GM21737 (cell line): ENCODE measurements at regions not wholly inside any gene's neighbourhood (a gene's known extent, or its start where the extent isn't known, plus 50 kb on each side); places are given as distances from the start of the nearest gene placed in this dataset.
"Not testable (repeated sequence)": the region's sequence is repeated elsewhere in the genome, so short reads cannot be mapped to it uniquely, and the experiment has no call there.

Experiments used
- ATAC-seq: cut with Tn5 transposase; IDR thresholded peaks from one replicate; pipeline ENCODE4 v1.9.1; 2021; ENCODE audit warnings: mild to moderate bottlenecking, moderate library complexity; ENCODE audit not compliant: unreplicated experiment

DNA sequence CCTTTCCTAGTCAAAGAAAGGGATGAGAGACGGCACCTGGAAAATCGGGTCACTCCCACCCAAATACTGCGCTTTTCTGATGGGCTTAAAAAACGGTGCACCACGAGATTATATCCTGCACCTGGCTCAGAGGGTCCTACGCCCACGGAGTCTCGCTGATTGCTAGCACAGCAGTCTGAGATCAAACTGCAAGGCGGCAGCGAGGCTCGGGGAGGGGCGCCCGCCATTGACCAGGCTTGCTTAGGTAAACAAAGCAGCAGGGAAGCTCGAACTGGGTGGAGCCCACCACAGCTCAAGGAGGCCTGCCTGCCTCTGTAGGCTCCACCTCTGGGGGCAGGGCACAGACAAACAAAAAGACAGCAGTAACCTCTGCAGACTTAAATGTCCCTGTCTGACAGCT is 309.9 kb downstream of the KIF20B start:
- not testable (repeated sequence) for ATAC-seq

- no peak for ATAC-seq
Observed at GRCh38 chr10:90018819-90019218, 317.4 kb downstream of the KIF20B start.

DNA sequence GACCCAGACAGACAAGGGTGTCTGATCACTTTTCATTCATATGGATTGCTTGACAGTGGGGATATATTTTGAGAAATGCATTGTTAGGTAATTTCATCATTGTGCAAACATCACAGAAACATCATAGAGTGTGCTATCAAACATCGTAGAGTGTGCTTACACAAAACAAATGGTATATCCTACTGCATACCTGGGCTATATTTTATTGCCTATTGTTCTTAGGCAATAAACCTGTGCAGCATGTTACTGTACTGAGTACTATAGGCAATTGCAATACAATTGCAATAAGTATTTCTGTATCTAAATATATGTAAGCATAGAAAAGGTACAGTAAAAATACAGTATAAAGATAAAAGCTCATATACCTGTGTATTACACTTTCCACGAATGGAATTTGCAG is 319.1 kb downstream of the KIF20B start:
- no peak for ATAC-seq

DNA sequence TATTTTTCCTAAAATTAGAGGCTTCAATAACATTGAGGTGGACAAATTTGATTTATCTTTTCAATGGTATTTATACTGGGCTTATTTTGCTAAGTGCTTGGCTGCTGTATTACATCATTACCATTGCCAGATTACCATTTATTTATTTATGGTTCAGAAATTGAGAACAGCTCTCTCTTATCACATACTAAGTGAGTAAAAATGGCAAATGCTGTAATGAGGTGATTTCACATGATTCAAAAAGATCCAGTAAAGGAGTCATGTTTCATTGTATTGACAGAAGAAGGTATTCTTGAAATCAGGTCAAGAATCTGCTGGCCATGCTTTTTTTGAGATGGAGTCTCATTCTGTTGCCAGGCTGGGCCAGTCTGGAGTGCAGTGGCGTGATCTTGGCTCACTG is 322.6 kb downstream of the KIF20B start:
- no peak for ATAC-seq

DNA sequence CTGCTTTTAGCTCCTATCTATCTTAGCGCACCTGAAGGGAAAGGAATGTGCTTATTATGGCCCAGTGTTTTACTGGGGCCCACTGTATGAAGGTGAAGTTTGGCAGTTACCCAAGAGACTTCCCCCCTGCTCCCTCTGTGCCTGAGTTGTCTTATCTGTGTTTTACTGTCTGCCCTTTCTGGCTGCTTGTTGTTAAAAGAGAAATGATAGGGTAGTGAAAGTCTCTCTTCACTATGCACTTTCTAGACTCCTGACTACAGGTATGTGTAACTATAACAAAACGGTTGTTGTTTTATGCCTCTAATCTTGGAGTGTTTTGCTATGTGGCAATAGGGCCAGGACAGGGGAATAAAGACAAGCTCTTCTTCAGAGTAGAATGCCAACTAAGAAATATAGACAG is 326.9 kb downstream of the KIF20B start:
- ATAC-seq: no peak

DNA sequence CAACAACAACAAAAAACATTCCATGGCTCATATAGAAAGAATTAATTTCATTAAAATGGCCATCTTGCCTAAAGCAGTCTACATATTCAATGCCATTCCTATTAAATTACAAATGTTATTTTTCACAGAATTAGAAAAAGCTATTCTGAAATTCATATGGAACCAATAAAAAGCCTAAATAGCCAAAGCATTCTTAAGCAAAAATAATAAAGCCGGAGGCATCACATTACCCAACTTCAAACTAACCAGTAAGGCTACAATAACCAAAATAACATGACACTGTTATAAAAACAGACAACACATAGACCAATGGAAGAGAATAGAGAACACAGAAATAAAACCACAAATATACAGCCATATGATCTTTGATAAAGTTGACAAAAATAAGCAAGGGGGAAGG is 330.4 kb downstream of the KIF20B start:
- ATAC-seq: no peak

DNA sequence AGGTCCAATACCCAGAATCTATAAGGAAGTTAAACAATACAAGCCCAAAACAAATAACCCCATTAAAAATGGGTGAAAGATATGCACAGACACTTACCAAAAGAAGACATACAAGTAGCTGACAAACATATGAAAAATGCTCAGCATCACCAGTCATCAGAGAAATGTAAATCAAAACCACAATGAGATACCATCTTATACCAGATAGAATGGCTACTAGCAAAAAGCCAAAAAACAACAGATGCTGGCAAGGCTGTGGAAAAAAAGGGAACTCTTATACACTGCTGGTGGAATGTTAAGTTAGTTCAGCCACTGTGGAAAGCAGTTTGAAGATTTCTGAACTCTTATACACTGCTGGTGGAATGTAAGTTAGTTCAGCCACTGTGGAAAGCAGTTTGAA is 331.1 kb downstream of the KIF20B start:
- no peak for ATAC-seq

DNA sequence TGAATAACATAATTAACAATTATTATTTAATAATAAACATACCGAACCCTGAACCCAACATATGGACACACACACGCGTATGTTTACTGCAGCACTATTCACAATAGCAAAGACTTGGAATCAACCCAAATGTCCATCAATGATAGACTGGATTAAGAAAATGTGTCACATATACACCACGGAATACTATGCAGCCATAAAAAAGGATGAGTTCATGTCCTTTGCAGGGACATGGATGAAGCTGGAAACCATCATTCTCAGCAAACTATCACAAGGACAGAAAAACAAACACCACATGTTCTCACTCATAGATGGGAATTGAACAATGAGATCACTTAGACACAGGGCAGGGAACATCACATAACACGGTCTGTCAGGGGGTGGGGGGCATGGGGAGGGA is 333.5 kb downstream of the KIF20B start:
- not testable (repeated sequence) for ATAC-seq

GRCh38 chr10:90041585-90041984 is 340.2 kb downstream of the KIF20B start:
- ATAC-seq: no peak

GRCh38 chr10:90042075-90042474 is 340.7 kb downstream of the KIF20B start:
- ATAC-seq: no peak

- peak; percentile 83 for ATAC-seq
Observed at GRCh38 chr10:90047243-90047729, 345.9 kb downstream of the KIF20B start.

DNA sequence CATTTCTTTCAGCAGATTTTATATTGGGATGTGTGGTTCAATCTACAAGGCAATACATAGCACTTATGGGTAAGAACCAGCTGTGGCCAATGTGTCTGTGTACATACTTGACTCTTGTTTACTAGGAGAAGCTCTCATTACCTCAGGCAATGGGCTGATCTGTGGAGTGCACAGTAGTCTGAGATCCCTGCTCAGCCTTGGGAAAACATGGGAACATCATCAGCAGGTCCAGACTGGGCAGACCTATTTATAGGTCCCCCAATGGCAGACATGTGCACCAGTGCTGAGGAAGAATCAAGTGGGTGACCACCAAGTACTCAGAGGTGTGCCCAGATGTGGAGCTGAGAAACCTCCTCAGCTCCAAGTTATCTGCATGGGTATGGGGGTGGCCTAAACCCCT is 349.7 kb downstream of the KIF20B start:
- ATAC-seq: no peak

DNA sequence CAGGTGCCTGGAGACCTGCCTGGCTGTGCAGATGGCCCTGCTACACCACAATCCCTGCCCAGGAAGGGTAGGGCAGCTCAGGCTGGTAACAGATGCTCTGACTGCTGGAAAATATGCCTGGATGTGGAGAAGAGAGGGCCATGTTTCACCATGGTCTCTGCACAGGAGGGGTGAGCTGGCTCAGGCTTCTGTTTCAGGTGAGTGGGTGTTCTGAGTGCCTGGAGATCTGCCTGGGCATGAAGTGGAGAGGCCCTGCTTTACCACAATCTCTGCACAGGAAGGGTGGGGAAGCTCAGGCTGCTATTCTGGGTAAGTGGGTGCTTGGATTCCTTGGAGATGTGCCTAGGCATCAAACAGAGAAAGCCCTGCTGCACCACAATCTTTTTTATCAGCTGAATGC is 350.1 kb downstream of the KIF20B start:
- no peak for ATAC-seq

- ATAC-seq: no peak
Observed at GRCh38 chr10:90062786-90063185, 361.4 kb downstream of the KIF20B start.

DNA sequence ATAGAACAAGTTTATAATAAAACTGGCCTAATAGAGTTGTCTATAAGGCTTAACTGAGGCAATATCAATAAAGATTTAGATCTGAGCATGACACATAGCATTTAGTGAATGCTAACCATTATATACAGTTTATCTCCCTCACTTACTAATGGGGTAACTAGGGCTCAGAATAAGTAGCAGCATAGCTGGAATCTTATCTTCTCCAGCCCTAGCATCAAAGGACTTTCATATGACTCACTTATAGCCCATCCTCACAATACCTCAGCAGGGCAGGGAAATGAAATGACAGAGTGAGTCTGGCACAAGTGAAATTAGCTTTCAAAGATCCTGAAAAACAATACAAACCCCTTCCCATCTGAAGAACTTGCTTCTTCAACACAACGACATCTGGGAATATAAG is 362.9 kb downstream of the KIF20B start:
- no peak for ATAC-seq

- ATAC-seq: no peak
Observed at GRCh38 chr10:90066435-90066834, 365.0 kb downstream of the KIF20B start.

DNA sequence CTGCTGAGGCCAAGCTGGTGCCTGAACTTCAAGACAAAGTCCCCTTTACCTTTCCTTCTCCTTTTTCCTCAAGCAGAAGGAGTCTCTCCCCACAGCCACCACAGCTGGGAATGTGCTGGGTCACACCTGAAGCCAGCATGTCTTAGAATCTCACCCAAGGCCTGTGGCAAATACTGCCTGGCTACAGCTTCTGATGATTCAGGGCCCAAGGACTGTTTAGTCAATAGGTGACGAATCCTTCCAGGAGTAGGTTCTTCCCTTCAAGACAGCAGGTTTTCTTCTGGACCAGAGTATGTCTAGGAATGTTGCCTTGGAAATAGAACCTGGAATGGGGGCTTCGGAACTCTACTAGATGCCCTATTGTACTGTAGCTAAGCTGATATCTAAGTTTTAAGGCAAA is 374.6 kb downstream of the KIF20B start:
- ATAC-seq: no peak

DNA sequence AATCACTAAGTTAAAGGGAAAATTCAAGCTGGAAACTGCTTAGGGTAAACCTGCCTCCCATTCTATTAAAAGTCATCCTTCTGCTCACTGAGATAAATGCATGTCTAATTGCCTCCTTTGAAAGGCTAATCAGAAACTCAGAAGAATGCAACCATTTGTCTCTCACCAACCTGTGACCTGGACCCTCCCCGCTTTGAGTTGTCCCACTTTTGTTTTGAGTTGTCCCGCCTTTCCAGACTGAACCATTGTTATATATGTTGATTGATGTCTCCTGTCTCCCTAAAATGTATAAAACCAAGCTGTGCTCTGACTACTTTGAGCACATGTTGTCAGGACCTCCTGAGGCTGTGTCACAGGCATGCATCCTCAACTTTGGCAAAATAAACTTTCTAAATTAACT is 378.4 kb downstream of the KIF20B start:
- ATAC-seq: no peak

GRCh38 chr10:90086606-90087190 is 385.3 kb downstream of the KIF20B start:
- not testable (repeated sequence) for ATAC-seq

- peak; percentile 93 for ATAC-seq
Observed at GRCh38 chr10:90087197-90088023, 386.0 kb downstream of the KIF20B start.

GRCh38 chr10:90088024-90088317 is 386.6 kb downstream of the KIF20B start:
- ATAC-seq: no peak

GRCh38 chr10:90089719-90090118 is 388.3 kb downstream of the KIF20B start:
- ATAC-seq: no peak

GRCh38 chr10:90096196-90096595 is 394.8 kb downstream of the KIF20B start:
- no peak for ATAC-seq
